ENCODE measurements at regions not wholly inside any gene's neighbourhood (a gene's known extent, or its start where the extent isn't known, plus 50 kb on each side); places are given as distances from the start of the nearest gene placed in this dataset.

- TF ChIP-seq MAX (IDR thresholded peaks at IDR 0.05; ENCODE audit: low read depth) = no peak
- no peak for TF ChIP-seq SMC3 (IDR thresholded peaks at IDR 0.05; ENCODE audit: low read depth, low read length)
- TF ChIP-seq CTCF (IDR thresholded peaks at IDR 0.05) = no peak
- TF ChIP-seq FOXM1 (IDR thresholded peaks at IDR 0.05; ENCODE audit: low read depth) = no peak
- TF ChIP-seq REST (IDR thresholded peaks at IDR 0.05; ENCODE audit: low read depth, low read length) = no peak
- TF ChIP-seq TEAD4 (IDR thresholded peaks at IDR 0.05; ENCODE audit: borderline replicate concordance, insufficient read depth) = no peak
- no peak for TF ChIP-seq RAD21 (IDR thresholded peaks at IDR 0.05; ENCODE audit: low read length)
- TF ChIP-seq MEF2A (IDR thresholded peaks at IDR 0.05; ENCODE audit: borderline replicate concordance, low read depth) = no peak
- no peak for TF ChIP-seq YY1 (IDR thresholded peaks at IDR 0.05; ENCODE audit: low read depth)
- no peak for TF ChIP-seq USF2 (IDR thresholded peaks at IDR 0.05; ENCODE audit: borderline replicate concordance, low read depth, low read length)
- no peak for TF ChIP-seq RFX5 (IDR thresholded peaks at IDR 0.05; ENCODE audit: low read length)
- TF ChIP-seq POLR2AphosphoS5 (IDR thresholded peaks at IDR 0.05; ENCODE audit: low read depth, low read length) = no peak
- no peak for TF ChIP-seq GABPA (IDR thresholded peaks at IDR 0.05; ENCODE audit: low read depth)
These were observed 133.4 kb upstream of the NR3C2 start for GRCh38 chr4:148575577-148575976.

Data from SK-N-SH (cell line).